ENCODE measurements at regions not wholly inside any gene's neighbourhood (a gene's known extent, or its start where the extent isn't known, plus 50 kb on each side); places are given as distances from the start of the nearest gene placed in this dataset.

GRCh38 chr17:79396696-79397095, 214.2 kb downstream of the RBFOX3 start:
- POLR2A ChIA-PET: no interaction called here
- H3K4me1 Mint-ChIP-seq (ENCODE audit: low read depth): peaks cover 13% of the 10 kb centered on the region
- ATAC-seq (no peak), DNase-seq (no peak)
- H3K27me3 Mint-ChIP-seq: peaks cover 40% of the 10 kb centered on the region
- intact Hi-C loops (cut with micrococcal nuclease): loop anchor here (10.0 kb wide), 1 partner anchor 352 kb away; no protein-coding TSS in a partner anchor
- CTCF ChIA-PET: interaction anchor here (0.8 to 1.7 kb wide), 3 partner anchors 9 to 331 kb away, joined by 3 to 4 read pairs (median 3); no protein-coding TSS in a partner anchor
- H3K4me3 Mint-ChIP-seq: no peak overlapping the region
- peaks cover 2% of the 10 kb centered on the region for H3K9me3 Mint-ChIP-seq
- H3K27ac Mint-ChIP-seq: no peak overlapping the region
- TF ChIP-seq, protein P1, sequence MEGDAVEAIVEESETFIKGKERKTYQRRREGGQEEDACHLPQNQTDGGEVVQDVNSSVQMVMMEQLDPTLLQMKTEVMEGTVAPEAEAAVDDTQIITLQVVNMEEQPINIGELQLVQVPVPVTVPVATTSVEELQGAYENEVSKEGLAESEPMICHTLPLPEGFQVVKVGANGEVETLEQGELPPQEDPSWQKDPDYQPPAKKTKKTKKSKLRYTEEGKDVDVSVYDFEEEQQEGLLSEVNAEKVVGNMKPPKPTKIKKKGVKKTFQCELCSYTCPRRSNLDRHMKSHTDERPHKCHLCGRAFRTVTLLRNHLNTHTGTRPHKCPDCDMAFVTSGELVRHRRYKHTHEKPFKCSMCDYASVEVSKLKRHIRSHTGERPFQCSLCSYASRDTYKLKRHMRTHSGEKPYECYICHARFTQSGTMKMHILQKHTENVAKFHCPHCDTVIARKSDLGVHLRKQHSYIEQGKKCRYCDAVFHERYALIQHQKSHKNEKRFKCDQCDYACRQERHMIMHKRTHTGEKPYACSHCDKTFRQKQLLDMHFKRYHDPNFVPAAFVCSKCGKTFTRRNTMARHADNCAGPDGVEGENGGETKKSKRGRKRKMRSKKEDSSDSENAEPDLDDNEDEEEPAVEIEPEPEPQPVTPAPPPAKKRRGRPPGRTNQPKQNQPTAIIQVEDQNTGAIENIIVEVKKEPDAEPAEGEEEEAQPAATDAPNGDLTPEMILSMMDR (IDR thresholded peaks at IDR 0.05): no peak
- H3K36me3 Mint-ChIP-seq (ENCODE audit: low read depth): no peaks in the 10 kb centered on the region

DNA sequence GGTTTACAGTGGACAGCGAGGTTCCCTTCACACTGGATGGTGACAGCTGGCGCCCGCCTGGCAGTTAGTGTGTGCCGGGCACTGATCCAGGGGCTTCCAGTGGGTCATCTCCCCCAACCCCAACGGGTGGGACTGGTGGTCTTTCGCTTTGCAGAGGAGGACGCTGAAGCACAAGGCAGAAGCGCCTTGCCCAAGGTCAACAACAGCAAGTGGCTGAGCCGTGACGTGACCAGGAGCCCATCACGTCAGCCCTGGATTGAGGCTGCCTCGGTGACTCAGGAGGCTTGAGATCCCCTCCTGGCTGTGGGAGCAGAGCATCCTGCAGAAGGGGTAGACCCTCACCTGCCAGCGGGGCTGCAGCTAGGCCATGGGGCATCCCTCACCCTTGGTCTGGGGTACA, 215.3 kb downstream of the RBFOX3 start:
- intact Hi-C loops (cut with micrococcal nuclease): loop anchor here (10.0 kb wide), 1 partner anchor 351 kb away; no protein-coding TSS in a partner anchor
- Mint-ChIP-seq H3K4me3 (no peak overlapping the region), H3K4me1 (ENCODE audit: low read depth) (peaks cover 4% of the 10 kb centered on the region), H3K27me3 (peaks cover 47% of the 10 kb centered on the region), H3K9me3 (peaks cover 2% of the 10 kb centered on the region), H3K27ac (no peak overlapping the region), H3K36me3 (ENCODE audit: low read depth) (no peaks in the 10 kb centered on the region)
- CTCF ChIA-PET: no interaction called here
- POLR2A ChIA-PET: no interaction called here
- TF ChIP-seq, protein P1 (IDR thresholded peaks at IDR 0.05): no peak
- ATAC-seq (no peak), DNase-seq (no peak)

- CTCF ChIA-PET: interaction anchor here (1.2 to 2.1 kb wide), 3 partner anchors 310 to 350 kb away, joined by 3 to 10 read pairs (median 9); no protein-coding TSS in a partner anchor
These were observed 215.8 kb downstream of the RBFOX3 start for GRCh38 chr17:79395066-79395465.

DNA sequence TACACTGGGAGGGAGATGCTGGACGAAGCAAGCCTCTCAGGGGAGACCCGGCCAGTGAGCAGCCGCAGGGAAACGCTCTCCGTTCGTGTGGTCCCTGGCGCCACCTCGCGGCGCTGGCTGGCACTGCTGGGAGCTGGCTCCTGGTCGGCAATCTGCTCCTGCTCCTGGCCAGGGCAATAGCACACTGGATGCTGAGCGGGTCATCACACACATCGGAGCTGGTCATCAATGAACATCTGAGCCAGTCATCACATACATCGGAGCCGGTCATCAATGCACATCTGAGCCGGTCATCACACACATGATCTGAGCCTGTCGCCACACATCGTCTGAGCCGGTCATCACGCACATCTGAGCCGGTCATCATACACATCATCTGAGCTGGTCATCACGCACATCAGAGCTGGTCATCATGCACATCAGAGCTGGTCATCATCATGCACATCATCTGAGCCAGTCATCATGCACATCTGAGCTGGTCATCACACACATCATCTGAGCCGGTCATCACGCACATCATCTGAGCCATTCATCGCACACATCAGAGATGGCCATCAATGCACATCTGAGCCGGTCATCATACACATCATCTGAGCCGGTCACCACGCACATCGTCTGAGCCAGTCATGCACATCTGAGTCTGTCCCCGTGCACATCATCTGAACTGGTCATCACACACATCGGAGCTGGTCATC, 217.3 kb downstream of the RBFOX3 start:
- no peak overlapping the region for H3K4me3 Mint-ChIP-seq
- intact Hi-C loops (cut with micrococcal nuclease): loop anchor here (5.0 to 10.0 kb wide), 2 partner anchors 306 to 349 kb away; no protein-coding TSS in a partner anchor
- TF ChIP-seq, protein P1 (IDR thresholded peaks at IDR 0.05): peak; percentile 82
- DNase-seq (peak; percentile 81), ATAC-seq (peak; percentile 83)
- no peak overlapping the region for H3K27ac Mint-ChIP-seq
- H3K27me3 Mint-ChIP-seq: peaks cover 45% of the 10 kb centered on the region
- H3K36me3 Mint-ChIP-seq (ENCODE audit: low read depth): no peaks in the 10 kb centered on the region
- no peaks in the 10 kb centered on the region for H3K4me1 Mint-ChIP-seq (ENCODE audit: low read depth)
- CTCF ChIA-PET: interaction anchor here (0.6 to 4.7 kb wide), 23 partner anchors 8 to 372 kb away, joined by 3 to 59 read pairs (median 4); no protein-coding TSS in a partner anchor
- peaks cover 2% of the 10 kb centered on the region for H3K9me3 Mint-ChIP-seq
- POLR2A ChIA-PET: interaction anchor here (1.0 kb wide), 1 partner anchor 319 kb away, joined by 4 read pairs; the partner anchor contains the start of gene ENGASE

More at GRCh38 chr17:79395066-79395465, 215.8 kb downstream of the RBFOX3 start:
- no peak overlapping the region for H3K27ac Mint-ChIP-seq
- no peak for ATAC-seq
- peaks cover 2% of the 10 kb centered on the region for H3K9me3 Mint-ChIP-seq
- intact Hi-C loops (cut with micrococcal nuclease): loop anchor here (10.0 kb wide), 1 partner anchor 350 kb away; no protein-coding TSS in a partner anchor
- DNase-seq: no peak
- H3K4me3 Mint-ChIP-seq: no peak overlapping the region
- no peaks in the 10 kb centered on the region for H3K36me3 Mint-ChIP-seq (ENCODE audit: low read depth)
- no peaks in the 10 kb centered on the region for H3K4me1 Mint-ChIP-seq (ENCODE audit: low read depth)
- POLR2A ChIA-PET: no interaction called here
- TF ChIP-seq, protein P1 (IDR thresholded peaks at IDR 0.05): no peak
- H3K27me3 Mint-ChIP-seq: peaks cover 46% of the 10 kb centered on the region

DNA sequence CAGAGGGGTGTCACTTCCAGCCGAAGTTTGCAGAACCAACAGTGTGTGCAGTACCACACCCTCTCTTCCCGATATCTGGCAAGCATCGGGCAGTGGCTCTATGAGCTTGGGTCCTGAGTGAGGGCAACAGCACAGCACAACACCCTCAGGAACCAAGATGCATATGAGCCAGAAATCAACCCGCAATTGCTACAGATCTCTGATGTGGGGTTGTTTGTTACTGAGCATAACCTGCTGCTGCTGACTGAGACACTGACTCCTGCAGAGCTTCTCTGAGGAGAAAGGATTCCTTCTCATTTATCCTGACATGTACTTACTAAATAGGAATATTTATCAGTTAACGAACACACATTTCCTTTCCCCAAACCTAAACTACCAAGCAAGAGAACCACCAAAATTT, 218.3 kb downstream of the RBFOX3 start:
- ChIA-PET CTCF (interaction anchor here (0.7 to 4.7 kb wide), 33 partner anchors 9 to 371 kb away, joined by 3 to 59 read pairs (median 4); no protein-coding TSS in a partner anchor), POLR2A (interaction anchor here (1.2 kb wide), 2 partner anchors 219 to 302 kb away, joined by 3 read pairs; no protein-coding TSS in a partner anchor)
- TF ChIP-seq, protein P1 (IDR thresholded peaks at IDR 0.05): no peak
- DNase-seq (no peak), ATAC-seq (no peak)
- Mint-ChIP-seq H3K36me3 (ENCODE audit: low read depth) (no peaks in the 10 kb centered on the region), H3K4me3 (no peak overlapping the region), H3K27ac (no peak overlapping the region), H3K9me3 (peaks cover 2% of the 10 kb centered on the region), H3K4me1 (ENCODE audit: low read depth) (no peaks in the 10 kb centered on the region), H3K27me3 (peaks cover 42% of the 10 kb centered on the region)
- intact Hi-C loops (cut with micrococcal nuclease): loop anchor here (5.0 to 10.0 kb wide), 2 partner anchors 305 to 348 kb away; no protein-coding TSS in a partner anchor
